Fibroblast of lung (primary cell): ENCODE measurements at regions not wholly inside any gene's neighbourhood (a gene's known extent, or its start where the extent isn't known, plus 50 kb on each side); places are given as distances from the start of the nearest gene placed in this dataset.

Experiments
- DNase-seq, 2 donors: peaks; one replicate each; pipeline versions ENCODE4 v3.0.0 to v3.0.0-alpha.2; 2010; ENCODE audit warnings: low read depth in 2 of 2
- H2AFZ ChIP-seq: 2 replicates; pipeline ENCODE4 v1.5.1; 2012; ENCODE audit warnings: low read length, control low read depth, inconsistent platforms
- H3K27ac ChIP-seq: 2 replicates; pipeline ENCODE4 v1.5.1; 2011; ENCODE audit warnings: low read length, control low read depth; ENCODE audit not compliant: insufficient read depth
- H3K27me3 ChIP-seq: 2 replicates; pipeline ENCODE4 v1.5.1; 2011; ENCODE audit warnings: mild to moderate bottlenecking, low read length; ENCODE audit not compliant: control insufficient read depth, insufficient read depth
- H3K36me3 ChIP-seq: 2 replicates; pipeline ENCODE4 v1.5.1; 2011; ENCODE audit warnings: low read length; ENCODE audit not compliant: control insufficient read depth, insufficient read depth
- H3K4me1 ChIP-seq: 2 replicates; pipeline ENCODE4 v1.5.1; 2011; ENCODE audit warnings: low read length; ENCODE audit not compliant: control insufficient read depth, insufficient read depth; ENCODE audit errors: extremely low read depth
- H3K4me2 ChIP-seq: 2 replicates; pipeline ENCODE4 v1.5.1; 2011; ENCODE audit warnings: low read length, control low read depth; ENCODE audit not compliant: insufficient read depth; ENCODE audit errors: extremely low read depth
- H3K4me3 ChIP-seq, 4 experiments: fragments of 200-600 bp in 1 of 4; sonication (generic) in 1 of 4; replicated peaks in 1 of 4; 2 replicates each; pipeline ENCODE4 v1.5.1; 2011 to 2016; ENCODE audit warnings: low read length in 4 of 4, low read depth in 3 of 4, mild to moderate bottlenecking in 3 of 4, control low read depth in 2 of 4, inconsistent platforms in 1 of 4, mixed read lengths in 1 of 4; ENCODE audit not compliant: insufficient read depth in 1 of 4; ENCODE audit errors: control extremely low read depth in 1 of 4
- H3K79me2 ChIP-seq: 2 replicates; pipeline ENCODE4 v1.5.1; 2012; ENCODE audit warnings: mild to moderate bottlenecking, low read length, inconsistent platforms; ENCODE audit not compliant: control insufficient read depth, insufficient read depth
- H3K9ac ChIP-seq: 2 replicates; pipeline ENCODE4 v1.5.1; 2011; ENCODE audit warnings: mild to moderate bottlenecking, low read length, control low read depth; ENCODE audit not compliant: insufficient read depth
- H3K9me3 ChIP-seq: 2 replicates; pipeline ENCODE4 v1.5.1; 2012; ENCODE audit warnings: low read depth, low read length; ENCODE audit not compliant: control insufficient read depth, insufficient read depth
- H4K20me1 ChIP-seq: 2 replicates; pipeline ENCODE4 v1.5.1; 2011; ENCODE audit warnings: low read length; ENCODE audit not compliant: control insufficient read depth, insufficient read depth; ENCODE audit errors: extremely low read depth
- CTCF ChIP-seq, 2 donors: IDR thresholded peaks in 1 of 2; conservative IDR thresholded peaks in 1 of 2; 1 replicate in 1 of 2; 2 replicates in 1 of 2; pipeline ENCODE4 v1.5.1; 2011 to 2012; ENCODE audit warnings: low read length in 2 of 2, control low read depth in 1 of 2, inconsistent platforms in 1 of 2, low read depth in 1 of 2, mild to moderate bottlenecking in 1 of 2
- EZH2 ChIP-seq: IDR thresholded peaks from 2 replicates; pipeline ENCODE4 v1.5.1; 2012; ENCODE audit warnings: low read length, control low read depth, mild to moderate bottlenecking; ENCODE audit errors: missing control alignments

GRCh38 chr6:156113631-156114030 lies 658.0 kb upstream of the NOX3 start:
- Histone ChIP-seq H3K27me3 (no peaks in the 10 kb centered on the region), H2AFZ (no peak overlapping the region), H3K9me3 (no peaks in the 10 kb centered on the region), H4K20me1 (no peaks in the 10 kb centered on the region), H3K4me3 (no peak overlapping the region), H3K9ac (no peak overlapping the region), H3K79me2 (no peaks in the 10 kb centered on the region), H3K27ac (no peak overlapping the region), H3K4me2 (no peak overlapping the region), H3K36me3 (no peaks in the 10 kb centered on the region), H3K4me1 (no peaks in the 10 kb centered on the region)
- DNase-seq, result no peak
- no peak for TF ChIP-seq CTCF (conservative IDR thresholded peaks at IDR 0.05 in 1 of 2, IDR thresholded peaks at IDR 0.05 in 1 of 2; ENCODE audit: low read depth in 1 of 2, low read length in 2 of 2)
- TF ChIP-seq EZH2, result no peak

GRCh38 chr6:156111913-156112312 lies 656.3 kb upstream of the NOX3 start:
- H3K36me3 ChIP-seq, result no peaks in the 10 kb centered on the region
- H3K27ac ChIP-seq, result no peak overlapping the region
- H3K9me3 ChIP-seq, result no peaks in the 10 kb centered on the region
- H2AFZ ChIP-seq, result no peak overlapping the region
- no peak overlapping the region for H3K9ac ChIP-seq
- no peaks in the 10 kb centered on the region for H3K4me1 ChIP-seq
- no peaks in the 10 kb centered on the region for H3K79me2 ChIP-seq
- no peaks in the 10 kb centered on the region for H4K20me1 ChIP-seq
- no peak overlapping the region for H3K4me2 ChIP-seq
- no peak for DNase-seq
- TF ChIP-seq EZH2, result no peak
- no peak for TF ChIP-seq CTCF (conservative IDR thresholded peaks at IDR 0.05 in 1 of 2, IDR thresholded peaks at IDR 0.05 in 1 of 2; ENCODE audit: low read depth in 1 of 2, low read length in 2 of 2)
- H3K27me3 ChIP-seq, result no peaks in the 10 kb centered on the region
- no peak overlapping the region for H3K4me3 ChIP-seq

- no peaks in the 10 kb centered on the region for H3K9me3 ChIP-seq
- H3K27ac ChIP-seq, result no peak overlapping the region
- TF ChIP-seq EZH2 (no peak), CTCF (conservative IDR thresholded peaks at IDR 0.05 in 1 of 2, IDR thresholded peaks at IDR 0.05 in 1 of 2; ENCODE audit: low read depth in 1 of 2, low read length in 2 of 2) (no peak)
- H3K9ac ChIP-seq, result no peak overlapping the region
- no peak overlapping the region for H2AFZ ChIP-seq
- no peak overlapping the region for H3K4me2 ChIP-seq
- H4K20me1 ChIP-seq, result no peaks in the 10 kb centered on the region
- no peaks in the 10 kb centered on the region for H3K36me3 ChIP-seq
- H3K4me3 ChIP-seq, result no peak overlapping the region
- no peaks in the 10 kb centered on the region for H3K79me2 ChIP-seq
- no peaks in the 10 kb centered on the region for H3K4me1 ChIP-seq
- H3K27me3 ChIP-seq, result no peaks in the 10 kb centered on the region
- DNase-seq, result no peak
Measured at GRCh38 chr6:156110249-156110648, 654.6 kb upstream of the NOX3 start.
